Keratinocyte (primary cell): ENCODE measurements at regions not wholly inside any gene's neighbourhood (a gene's known extent, or its start where the extent isn't known, plus 50 kb on each side); places are given as distances from the start of the nearest gene placed in this dataset.

Experiments
- DNase-seq: peaks from one replicate; pipeline ENCODE4 v3.0.0-alpha.2; 2011; ENCODE audit warnings: low read depth, missing footprints, low spot score
- FAIRE-seq: peaks from 2 replicates; lab custom pipeline; 2011; peaks lifted over from hg19 to GRCh38; lab: Jason Lieb, UNC
- H2AFZ ChIP-seq: 2 replicates; pipeline ENCODE4 v1.6.0; 2012; ENCODE audit warnings: low read length, control low read depth, inconsistent platforms; ENCODE audit not compliant: control insufficient read depth
- H3K27ac ChIP-seq: 2 replicates; pipeline ENCODE4 v1.5.1; 2011; ENCODE audit warnings: low read length; ENCODE audit not compliant: control insufficient read depth, insufficient read depth
- H3K27me3 ChIP-seq: 3 replicates; pipeline ENCODE4 v1.6.0; 2011; ENCODE audit warnings: low read length; ENCODE audit not compliant: control insufficient read depth, insufficient read depth; ENCODE audit errors: extremely low read depth
- H3K36me3 ChIP-seq, 2 experiments: 2 replicates in 1 of 2; 3 replicates in 1 of 2; pipeline ENCODE4 v1.5.1; 2011; ENCODE audit warnings: low read length in 2 of 2, mild to moderate bottlenecking in 1 of 2; ENCODE audit not compliant: control insufficient read depth in 2 of 2, insufficient read depth in 2 of 2; ENCODE audit errors: extremely low read depth in 1 of 2
- H3K4me1 ChIP-seq: 3 replicates; pipeline ENCODE4 v1.5.1; 2011; ENCODE audit warnings: low read length; ENCODE audit not compliant: control insufficient read depth, insufficient read depth; ENCODE audit errors: extremely low read depth
- H3K4me2 ChIP-seq: 3 replicates; pipeline ENCODE4 v1.6.0; 2011; ENCODE audit warnings: low read depth, low read length; ENCODE audit not compliant: control insufficient read depth, insufficient read depth; ENCODE audit errors: extremely low read depth
- H3K4me3 ChIP-seq, 3 experiments: fragments of 200-600 bp in 1 of 3; sonication (generic) in 1 of 3; 2 replicates in 2 of 3; 3 replicates in 1 of 3; pipeline ENCODE4 v1.5.1; 2011 to 2016; ENCODE audit warnings: low read length in 3 of 3, mild to moderate bottlenecking in 3 of 3, control low read depth in 2 of 3, inconsistent platforms in 1 of 3, low read depth in 1 of 3, mixed read lengths in 1 of 3, mixed run types in 1 of 3, moderate library complexity in 1 of 3; ENCODE audit not compliant: control insufficient read depth in 2 of 3, insufficient read depth in 2 of 3; ENCODE audit errors: extremely low read depth in 1 of 3
- H3K79me2 ChIP-seq: 2 replicates; pipeline ENCODE4 v1.6.0; 2012; ENCODE audit warnings: low read length; ENCODE audit not compliant: control insufficient read depth, insufficient read depth
- H3K9ac ChIP-seq: 3 replicates; pipeline ENCODE4 v1.6.0; 2011; ENCODE audit warnings: low read length; ENCODE audit not compliant: control insufficient read depth, insufficient read depth; ENCODE audit errors: extremely low read depth
- H3K9me1 ChIP-seq: 3 replicates; pipeline ENCODE4 v1.6.0; 2011; ENCODE audit warnings: low read length; ENCODE audit not compliant: control insufficient read depth, insufficient read depth; ENCODE audit errors: extremely low read depth
- H3K9me3 ChIP-seq: 2 replicates; pipeline ENCODE4 v1.5.1; 2012; ENCODE audit warnings: low read depth, low read length; ENCODE audit not compliant: control insufficient read depth
- H4K20me1 ChIP-seq: 3 replicates; pipeline ENCODE4 v1.6.0; 2011; ENCODE audit warnings: low read length; ENCODE audit not compliant: control insufficient read depth, insufficient read depth; ENCODE audit errors: extremely low read depth
- EZH2 ChIP-seq: IDR thresholded peaks from one replicate; pipeline ENCODE4 v1.6.1; 2012; ENCODE audit warnings: inconsistent platforms, mild to moderate bottlenecking, low read length, moderate library complexity
- dilution Hi-C: fragments of 300-500 bp; cut with MboI; formaldehyde crosslinking; loops from one replicate; pipeline ENCODE4 v1.7.0; 2020; ENCODE audit warnings: low sequenced_read_pairs; ENCODE audit not compliant: extremely low pct_ligation_motif_present
- TF ChIP-seq, protein P1 (sequence below), 3 experiments: IDR thresholded peaks in 1 of 3; conservative IDR thresholded peaks in 1 of 3; optimal IDR thresholded peaks in 1 of 3; 2 replicates in 2 of 3; 3 replicates in 1 of 3; pipeline versions ENCODE3 to v1.5.1; 2011; ENCODE audit warnings: low read length in 3 of 3, mild to moderate bottlenecking in 3 of 3, moderate library complexity in 2 of 3, control low read depth in 1 of 3, inconsistent platforms in 1 of 3; ENCODE audit not compliant: insufficient read depth in 2 of 3; ENCODE audit errors: extremely low read depth in 1 of 3

DNA sequence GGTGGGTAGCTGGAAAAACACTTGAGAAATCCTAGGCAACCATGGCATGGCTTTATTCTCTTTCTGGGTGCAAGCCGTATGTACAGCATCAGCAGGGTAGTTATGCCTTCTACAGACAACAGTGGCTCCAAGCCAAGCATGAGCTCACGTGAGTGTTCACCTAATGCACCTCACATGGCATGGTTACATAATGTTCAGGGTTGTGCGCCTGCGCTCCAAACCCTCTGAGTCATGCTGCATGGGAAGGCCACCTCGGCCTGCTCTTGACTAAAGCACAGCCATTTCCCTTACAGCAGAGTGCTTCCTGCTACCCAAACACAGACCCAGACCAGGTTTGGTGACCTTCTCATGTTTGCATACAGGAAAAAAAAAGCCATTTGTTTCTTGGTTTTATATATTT, 96.2 kb downstream of the VIP start:
- no peak for DNase-seq
- Histone ChIP-seq H3K79me2 (no peaks in the 10 kb centered on the region), H3K9me3 (no peaks in the 10 kb centered on the region), H3K9ac (no peak overlapping the region), H3K27ac (no peak overlapping the region), H3K36me3 (no peaks in the 10 kb centered on the region), H3K27me3 (no peaks in the 10 kb centered on the region), H2AFZ (no peak overlapping the region), H3K4me3 (no peak overlapping the region), H3K4me2 (no peak overlapping the region), H3K4me1 (no peaks in the 10 kb centered on the region), H3K9me1 (no peaks in the 10 kb centered on the region), H4K20me1 (no peaks in the 10 kb centered on the region)
- dilution Hi-C loops = no loop called here
- TF ChIP-seq EZH2 = no peak
- TF ChIP-seq, protein P1, sequence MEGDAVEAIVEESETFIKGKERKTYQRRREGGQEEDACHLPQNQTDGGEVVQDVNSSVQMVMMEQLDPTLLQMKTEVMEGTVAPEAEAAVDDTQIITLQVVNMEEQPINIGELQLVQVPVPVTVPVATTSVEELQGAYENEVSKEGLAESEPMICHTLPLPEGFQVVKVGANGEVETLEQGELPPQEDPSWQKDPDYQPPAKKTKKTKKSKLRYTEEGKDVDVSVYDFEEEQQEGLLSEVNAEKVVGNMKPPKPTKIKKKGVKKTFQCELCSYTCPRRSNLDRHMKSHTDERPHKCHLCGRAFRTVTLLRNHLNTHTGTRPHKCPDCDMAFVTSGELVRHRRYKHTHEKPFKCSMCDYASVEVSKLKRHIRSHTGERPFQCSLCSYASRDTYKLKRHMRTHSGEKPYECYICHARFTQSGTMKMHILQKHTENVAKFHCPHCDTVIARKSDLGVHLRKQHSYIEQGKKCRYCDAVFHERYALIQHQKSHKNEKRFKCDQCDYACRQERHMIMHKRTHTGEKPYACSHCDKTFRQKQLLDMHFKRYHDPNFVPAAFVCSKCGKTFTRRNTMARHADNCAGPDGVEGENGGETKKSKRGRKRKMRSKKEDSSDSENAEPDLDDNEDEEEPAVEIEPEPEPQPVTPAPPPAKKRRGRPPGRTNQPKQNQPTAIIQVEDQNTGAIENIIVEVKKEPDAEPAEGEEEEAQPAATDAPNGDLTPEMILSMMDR (optimal IDR thresholded peaks at IDR 0.05 in 1 of 3, IDR thresholded peaks at IDR 0.05 in 1 of 3, conservative IDR thresholded peaks at IDR 0.05 in 1 of 3; ENCODE audit: extremely low read depth in 1 of 3, insufficient read depth in 2 of 3, low read length in 3 of 3) = no peak
- FAIRE-seq = no peak

DNA sequence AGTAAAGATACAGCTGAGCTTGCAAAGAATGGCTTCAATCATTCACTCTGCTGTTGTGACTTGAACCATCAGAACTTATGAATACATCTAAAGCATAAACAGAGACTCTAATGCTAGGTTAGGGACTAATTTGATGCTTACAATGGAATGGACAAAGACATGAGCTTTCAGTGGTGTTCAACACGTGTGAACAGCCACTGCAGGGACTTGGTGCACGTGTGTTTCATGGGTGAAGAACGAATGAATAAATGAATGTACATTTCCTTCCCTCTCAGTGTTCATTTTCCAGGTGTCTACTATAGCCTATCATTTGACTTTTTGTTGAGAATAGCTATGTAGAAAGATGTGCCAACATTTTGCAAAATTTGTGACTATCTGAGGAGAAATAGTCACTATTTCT, 98.3 kb downstream of the VIP start:
- Histone ChIP-seq H3K79me2 (no peaks in the 10 kb centered on the region), H4K20me1 (no peaks in the 10 kb centered on the region), H3K4me3 (no peak overlapping the region), H3K27ac (no peak overlapping the region), H3K9me1 (no peaks in the 10 kb centered on the region), H2AFZ (no peak overlapping the region), H3K9ac (no peak overlapping the region), H3K4me2 (no peak overlapping the region), H3K36me3 (no peaks in the 10 kb centered on the region), H3K27me3 (no peaks in the 10 kb centered on the region), H3K4me1 (no peaks in the 10 kb centered on the region), H3K9me3 (no peaks in the 10 kb centered on the region)
- dilution Hi-C loops = no loop called here
- TF ChIP-seq, protein P1 (optimal IDR thresholded peaks at IDR 0.05 in 1 of 3, IDR thresholded peaks at IDR 0.05 in 1 of 3, conservative IDR thresholded peaks at IDR 0.05 in 1 of 3; ENCODE audit: extremely low read depth in 1 of 3, insufficient read depth in 2 of 3, low read length in 3 of 3) = no peak
- TF ChIP-seq EZH2 = no peak
- no peak for FAIRE-seq
- DNase-seq = no peak
